Tibial artery (tissue), 4 donors: ENCODE measurements at regions not wholly inside any gene's neighbourhood (a gene's known extent, or its start where the extent isn't known, plus 50 kb on each side); places are given as distances from the start of the nearest gene placed in this dataset.

ENCODE experiments used
- DNase-seq, 2 donors: peaks; one replicate each; pipeline ENCODE4 v3.0.0-alpha.2; 2019
- H3K27ac ChIP-seq, 2 donors: fragments of 200-600 bp; sonication (generic) in 1 of 2; 1 replicate in 1 of 2; 2 replicates in 1 of 2; pipeline ENCODE4 v1.5.1; 2018 to 2019; ENCODE audit warnings: mild to moderate bottlenecking in 1 of 2
- H3K27me3 ChIP-seq, 2 donors: fragments of 200-600 bp; sonication (generic) in 1 of 2; one replicate each; pipeline versions ENCODE4 v1.5.1 to v1.6.0; 2016 to 2019
- H3K36me3 ChIP-seq, 3 donors: fragments of 200-600 bp; sonication (generic) in 2 of 3; one replicate each; pipeline ENCODE4 v1.5.1; 2016 to 2019; ENCODE audit warnings: mild to moderate bottlenecking in 2 of 3
- H3K4me1 ChIP-seq, 4 donors: fragments of 200-600 bp; sonication (generic) in 2 of 4; 1 replicate in 3 of 4; 2 replicates in 1 of 4; pipeline ENCODE4 v1.5.1; 2016 to 2019
- H3K4me3 ChIP-seq, 2 donors: fragments of 200-600 bp; sonication (generic) in 1 of 2; 1 replicate in 1 of 2; 2 replicates in 1 of 2; pipeline ENCODE4 v1.5.1; 2018 to 2019; ENCODE audit warnings: mild to moderate bottlenecking in 2 of 2
- H3K9me3 ChIP-seq, 3 donors: fragments of 200-600 bp; sonication (generic) in 1 of 3; one replicate each; pipeline ENCODE4 v1.5.1; 2016 to 2019
- CTCF ChIP-seq, 2 experiments: fragments of 200-600 bp in 1 of 2; fragments of 450-650 bp in 1 of 2; IDR thresholded peaks; one replicate each; pipeline ENCODE4 v1.5.1; 2017 to 2019; ENCODE audit warnings: antibody characterized with exemption in 2 of 2, mild to moderate bottlenecking in 1 of 2, moderate library complexity in 1 of 2
- intact Hi-C: fragments of 100-400 bp; cut with DNase I; formaldehyde crosslinking; loops from one replicate; pipeline ENCODE4 v1.15.0; 2023; ENCODE audit warnings: low total_unique reads

DNA sequence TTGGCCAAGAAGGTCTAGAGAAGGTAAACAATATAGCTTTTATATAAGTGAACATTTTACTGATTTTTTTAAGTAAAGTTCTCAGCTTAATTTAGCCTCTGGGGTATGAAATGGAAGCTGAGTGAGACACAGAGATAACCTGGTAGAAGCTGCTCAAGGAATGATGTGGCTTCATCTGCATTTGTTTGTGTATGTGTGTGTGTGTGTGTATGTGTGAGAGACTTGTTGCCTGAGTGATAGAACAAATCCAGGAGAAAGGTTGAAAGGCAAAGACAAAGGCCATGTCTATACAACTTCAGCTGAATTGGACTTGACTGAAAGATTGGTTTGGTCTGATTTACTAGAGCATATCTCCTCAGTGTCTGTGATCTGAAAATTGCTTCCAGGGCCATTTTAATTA, 63.6 kb downstream of the PCDH7 start:
- TF ChIP-seq CTCF (IDR thresholded peaks at IDR 0.05), result no peak
- no peak overlapping the region for H3K27ac ChIP-seq
- no peak for DNase-seq
- no peak overlapping the region for H3K4me3 ChIP-seq
- no peaks in the 10 kb centered on the region for H3K36me3 ChIP-seq
- intact Hi-C loops, result no loop called here
- peaks cover 0 to 23% (median 3%) of the 10 kb centered on the region in 4 donors for H3K4me1 ChIP-seq
- H3K27me3 ChIP-seq, result no peaks in the 10 kb centered on the region
- no peaks in the 10 kb centered on the region for H3K9me3 ChIP-seq

- no peak for DNase-seq
- intact Hi-C loops, result no loop called here
- Histone ChIP-seq H3K9me3 (no peaks in the 10 kb centered on the region), H3K27me3 (no peaks in the 10 kb centered on the region), H3K4me3 (no peak overlapping the region), H3K36me3 (no peaks in the 10 kb centered on the region), H3K4me1 (peaks cover 0 to 42% (median 8%) of the 10 kb centered on the region in 4 donors), H3K27ac (no peak overlapping the region)
- no peak for TF ChIP-seq CTCF (IDR thresholded peaks at IDR 0.05)
Observed at GRCh38 chr4:30789219-30789671, 69.1 kb downstream of the PCDH7 start.

DNA sequence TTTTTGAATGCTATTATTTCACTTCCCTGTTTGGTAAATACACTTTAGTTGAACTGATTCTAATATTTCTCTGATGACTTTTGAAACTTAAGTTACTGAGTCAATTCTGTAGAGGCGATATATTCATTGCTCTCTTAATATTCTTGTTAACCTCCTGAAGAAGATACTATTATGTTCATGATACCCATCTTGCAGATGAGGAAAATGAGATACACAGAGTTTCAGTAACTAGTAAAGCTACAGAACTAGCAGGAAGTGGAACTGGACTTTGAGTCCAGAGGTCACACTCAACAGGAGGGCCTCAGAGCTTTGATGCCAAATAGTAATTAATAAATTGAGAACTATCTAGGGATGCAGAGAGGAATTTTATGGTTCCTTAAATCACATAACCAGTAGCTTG, 70.0 kb downstream of the PCDH7 start:
- H3K36me3 ChIP-seq, result no peaks in the 10 kb centered on the region
- no peaks in the 10 kb centered on the region for H3K9me3 ChIP-seq
- no peak overlapping the region for H3K4me3 ChIP-seq
- no peak overlapping the region for H3K27ac ChIP-seq
- H3K27me3 ChIP-seq, result no peaks in the 10 kb centered on the region
- TF ChIP-seq CTCF (IDR thresholded peaks at IDR 0.05), result no peak
- intact Hi-C loops, result no loop called here
- no peak for DNase-seq
- peaks cover 0 to 42% (median 8%) of the 10 kb centered on the region in 4 donors for H3K4me1 ChIP-seq

- Histone ChIP-seq H3K9me3 (no peaks in the 10 kb centered on the region), H3K27me3 (no peaks in the 10 kb centered on the region), H3K4me1 (peaks cover 0 to 33% (median 7%) of the 10 kb centered on the region in 4 donors), H3K27ac (no peak overlapping the region), H3K4me3 (no peak overlapping the region), H3K36me3 (no peaks in the 10 kb centered on the region)
- intact Hi-C loops, result no loop called here
- TF ChIP-seq CTCF (IDR thresholded peaks at IDR 0.05), result no peak
- no peak for DNase-seq
Observed at GRCh38 chr4:30790998-30791397, 70.8 kb downstream of the PCDH7 start.

GRCh38 chr4:30792601-30793000, 72.4 kb downstream of the PCDH7 start:
- intact Hi-C loops, result no loop called here
- TF ChIP-seq CTCF (IDR thresholded peaks at IDR 0.05), result no peak

GRCh38 chr4:30801876-30802275, 81.7 kb downstream of the PCDH7 start:
- TF ChIP-seq CTCF (IDR thresholded peaks at IDR 0.05), result no peak
- DNase-seq, result no peak
- Histone ChIP-seq H3K27me3 (no peaks in the 10 kb centered on the region), H3K4me1 (peaks cover 0 to 30% (median 10%) of the 10 kb centered on the region in 4 donors), H3K27ac (peak overlapping the region in 1 of 2 donors; percentile 21), H3K4me3 (no peak overlapping the region), H3K9me3 (no peaks in the 10 kb centered on the region), H3K36me3 (no peaks in the 10 kb centered on the region)
- intact Hi-C loops, result no loop called here

More at GRCh38 chr4:30792601-30793000, 72.4 kb downstream of the PCDH7 start:
- H3K36me3 ChIP-seq, result no peaks in the 10 kb centered on the region
- H3K9me3 ChIP-seq, result no peaks in the 10 kb centered on the region
- H3K4me3 ChIP-seq, result no peak overlapping the region
- peaks cover 0 to 26% (median 5%) of the 10 kb centered on the region in 4 donors for H3K4me1 ChIP-seq
- DNase-seq, result no peak
- H3K27me3 ChIP-seq, result no peaks in the 10 kb centered on the region
- no peak overlapping the region for H3K27ac ChIP-seq
